GM12878 (cell line): ENCODE measurements at regions not wholly inside any gene's neighbourhood (a gene's known extent, or its start where the extent isn't known, plus 50 kb on each side); places are given as distances from the start of the nearest gene placed in this dataset.

Experiments
- ATAC-seq: fragments of 200-7000 bp; cut with Tn5 transposase; 3 replicates; pipeline ENCODE4 v1.9.1; 2020; ENCODE audit warnings: mild to moderate bottlenecking, moderate library complexity
- BruUV-seq: library from RNA; stranded (reverse); fragments of 400-500 nt; replicated peaks from 2 replicates; lab custom pipeline; 2021; lab: Mats Ljungman, UMichigan
- CTCF ChIA-PET: fragments of 300-600 bp; sonication (Branson Sonifier 250); formaldehyde crosslinking; extraction: SDS; loops from one replicate; lab custom pipeline; 2021; ENCODE audit warnings: inconsistent platforms; lab: Yijun Ruan, JAX
- POLR2A ChIA-PET: fragments of 350-600 bp; formaldehyde crosslinking; extraction: SDS; loops from one replicate; lab custom pipeline; 2021; ENCODE audit warnings: inconsistent platforms; lab: Charles Lee
- RAD21 ChIA-PET: fragments of 300-600 bp; sonication (Branson Sonifier 250); formaldehyde crosslinking; loops from one replicate; lab custom pipeline; 2023; ENCODE audit warnings: antibody characterized with exemption; ENCODE audit not compliant: unreplicated experiment; lab: Charles Lee
- SMC1A ChIA-PET: fragments of 300-600 bp; sonication (Branson Sonifier 250); formaldehyde crosslinking; loops from one replicate; lab custom pipeline; 2023; ENCODE audit not compliant: unreplicated experiment, uncharacterized antibody; lab: Charles Lee
- DNase-seq: peaks from one replicate; pipeline ENCODE4 v3.0.0-alpha.2; 2011; ENCODE audit warnings: low read depth, low spot score
- FAIRE-seq: peaks from 3 replicates; lab custom pipeline; 2011; peaks lifted over from hg19 to GRCh38; lab: Jason Lieb, UNC
- H2AFZ ChIP-seq: 2 replicates; pipeline ENCODE4 v1.6.0; 2011; ENCODE audit warnings: low read depth, low read length, control low read depth; ENCODE audit not compliant: control insufficient read depth
- H3K27ac ChIP-seq: 2 replicates; pipeline ENCODE4 v1.5.1; 2011; ENCODE audit warnings: control low read depth; ENCODE audit not compliant: control insufficient read depth, insufficient read depth
- H3K27me3 ChIP-seq, 2 experiments: replicated peaks in 1 of 2; 2 replicates each; pipeline versions ENCODE4 v1.6.0 to v1.6.1; 2011; ENCODE audit warnings: low read length in 1 of 2; ENCODE audit not compliant: control insufficient read depth in 2 of 2, insufficient read depth in 2 of 2
- H3K36me3 ChIP-seq, 2 experiments: 2 replicates each; pipeline ENCODE4 v1.5.1; 2011; ENCODE audit warnings: low read length in 1 of 2; ENCODE audit not compliant: control insufficient read depth in 2 of 2, insufficient read depth in 2 of 2
- H3K4me1 ChIP-seq: 2 replicates; pipeline ENCODE4 v1.6.1; 2011; ENCODE audit warnings: mild to moderate bottlenecking, low read length, moderate library complexity, mixed read lengths; ENCODE audit not compliant: control insufficient read depth, insufficient read depth
- H3K4me2 ChIP-seq: 2 replicates; pipeline ENCODE4 v1.6.0; 2011; ENCODE audit warnings: control low read depth; ENCODE audit not compliant: control insufficient read depth, insufficient read depth
- H3K4me3 ChIP-seq: fragments of 200-600 bp; sonication (generic); 2 replicates; pipeline ENCODE4 v1.5.1; 2016
- H3K79me2 ChIP-seq: 2 replicates; pipeline ENCODE4 v1.6.0; 2011; ENCODE audit warnings: low read length; ENCODE audit not compliant: control insufficient read depth, insufficient read depth
- H3K9ac ChIP-seq: 2 replicates; pipeline ENCODE4 v1.8.0; 2011; ENCODE audit warnings: low read length, control low read depth, mixed read lengths; ENCODE audit not compliant: control insufficient read depth, insufficient read depth
- H3K9me3 ChIP-seq: replicated peaks from 3 replicates; pipeline ENCODE4 v1.5.1; 2011; ENCODE audit warnings: mild to moderate bottlenecking, low read length; ENCODE audit not compliant: control insufficient read depth, insufficient read depth
- H4K20me1 ChIP-seq: 2 replicates; pipeline ENCODE4 v1.6.0; 2011; ENCODE audit not compliant: control insufficient read depth, insufficient read depth
- BMI1 ChIP-seq: fragments of 450-650 bp; IDR thresholded peaks from 2 replicates; pipeline ENCODE4 v1.6.1; 2016; ENCODE audit warnings: mild to moderate bottlenecking, moderate library complexity, borderline replicate concordance
- CTCF ChIP-seq, 3 experiments: IDR thresholded peaks in 2 of 3; conservative IDR thresholded peaks in 1 of 3; 2 replicates each; pipeline ENCODE4 v1.5.1; 2011; ENCODE audit warnings: low read depth in 3 of 3, low read length in 3 of 3, mild to moderate bottlenecking in 3 of 3, control low read depth in 2 of 3, moderate library complexity in 2 of 3, inconsistent platforms in 1 of 3, mixed read lengths in 1 of 3; ENCODE audit not compliant: control insufficient read depth in 2 of 3, insufficient read depth in 1 of 3; ENCODE audit errors: extremely low read depth in 1 of 3
- EGR1 ChIP-seq, 2 experiments: IDR thresholded peaks; 1 replicate in 1 of 2; 2 replicates in 1 of 2; pipeline ENCODE4 v1.6.1; 2011 to 2012; ENCODE audit warnings: low read depth in 2 of 2, low read length in 2 of 2, borderline replicate concordance in 1 of 2, mild to moderate bottlenecking in 1 of 2, moderate library complexity in 1 of 2
- LARP7 ChIP-seq: fragments of 450-650 bp; IDR thresholded peaks from 2 replicates; pipeline ENCODE4 v1.6.1; 2017; ENCODE audit warnings: mild to moderate bottlenecking
- MAX ChIP-seq: IDR thresholded peaks from 2 replicates; pipeline ENCODE4 v1.6.1; 2012; ENCODE audit warnings: low read depth, low read length, improper control_type of control experiment
- NKRF ChIP-seq: fragments of 450-650 bp; conservative IDR thresholded peaks from 2 replicates; pipeline ENCODE4 v1.6.1; 2017; ENCODE audit warnings: mild to moderate bottlenecking, moderate library complexity
- NRF1 ChIP-seq: conservative IDR thresholded peaks from 2 replicates; pipeline ENCODE4 v1.6.1; 2011; ENCODE audit warnings: mild to moderate bottlenecking, low read depth, low read length, improper control_type of control experiment
- RAD21 ChIP-seq: IDR thresholded peaks from 2 replicates; pipeline ENCODE4 v1.6.1; 2011; ENCODE audit warnings: mild to moderate bottlenecking, low read depth, low read length, moderate library complexity; ENCODE audit not compliant: insufficient read depth
- RAD51 ChIP-seq: fragments of 450-650 bp; IDR thresholded peaks from 2 replicates; pipeline ENCODE4 v1.6.1; 2016; ENCODE audit warnings: moderate library complexity, mild to moderate bottlenecking, inconsistent platforms
- SRF ChIP-seq, 2 experiments: IDR thresholded peaks; 2 replicates each; pipeline ENCODE4 v1.6.1; 2011; ENCODE audit warnings: low read depth in 2 of 2, low read length in 2 of 2, mild to moderate bottlenecking in 1 of 2, moderate library complexity in 1 of 2
- TARDBP ChIP-seq: IDR thresholded peaks from 2 replicates; pipeline ENCODE4 v1.6.1; 2016; ENCODE audit warnings: borderline replicate concordance
- TBL1XR1 ChIP-seq: IDR thresholded peaks from 2 replicates; pipeline ENCODE4 v1.6.1; 2012; ENCODE audit warnings: low read depth, low read length, improper control_type of control experiment
- USF2 ChIP-seq: IDR thresholded peaks from 2 replicates; pipeline ENCODE4 v1.6.1; 2011; ENCODE audit warnings: low read depth, low read length, improper control_type of control experiment, borderline replicate concordance
- WGBS: methylation state at CpG from one replicate; pipeline ENCODE4 v1.1.6; 2016; ENCODE audit warnings: low lambda C conversion rate; ENCODE audit not compliant: insufficient replicate concordance, insufficient coverage; ENCODE audit errors: missing lambda C conversion rate; 5-methylcytosine and 5-hydroxymethylcytosine counted together
- in situ Hi-C: fragments of 300-500 bp; cut with MboI; formaldehyde crosslinking; loops from 9 replicates; pipeline ENCODE4 v1.14.3; 2018; ENCODE audit warnings: mixed read lengths
- intact Hi-C: fragments of 100-400 bp; cut with micrococcal nuclease; formaldehyde crosslinking; loops from one replicate; pipeline ENCODE4 v1.14.2; 2022; ENCODE audit not compliant: unreplicated experiment
- TF ChIP-seq, protein P1 (sequence below): fragments of 450-650 bp; formaldehyde crosslinking; IDR thresholded peaks from 2 replicates; pipeline ENCODE4 v1.4.0; 2022; ENCODE audit warnings: mild to moderate bottlenecking, moderate library complexity

GRCh38 chr2:175688243-175688642, 313.8 kb downstream of the LNPK start (continued):
- TF ChIP-seq CTCF (IDR thresholded peaks at IDR 0.05 in 2 of 3, conservative IDR thresholded peaks at IDR 0.05 in 1 of 3; ENCODE audit: control insufficient read depth in 2 of 3, extremely low read depth in 1 of 3, insufficient read depth in 1 of 3, low read depth in 3 of 3, low read length in 3 of 3) (no peak), RAD21 (no peak)

GRCh38 chr2:175687465-175687864, 314.6 kb downstream of the LNPK start:
- in situ Hi-C loops (loop anchor here (5.0 kb wide), 1 partner anchor 410 kb away; the partner anchor contains the start of gene HOXD12), intact Hi-C loops (loop anchor here (10.0 kb wide), 1 partner anchor 323 kb away; no protein-coding TSS in a partner anchor)
- Histone ChIP-seq H3K36me3 (no peaks in the 10 kb centered on the region), H3K27ac (no peak overlapping the region), H3K4me3 (no peak overlapping the region), H3K9me3 (no peaks in the 10 kb centered on the region), H4K20me1 (no peaks in the 10 kb centered on the region), H2AFZ (no peak overlapping the region), H3K79me2 (no peaks in the 10 kb centered on the region), H3K27me3 (0 out of 4 replicates have a peak, but pooled peaks cover 0 to 2% of the 10 kb centered on the region in 2 experiments), H3K4me1 (no peaks in the 10 kb centered on the region), H3K9ac (no peak overlapping the region), H3K4me2 (no peak overlapping the region)
- 41% methylated on average over 6 of the region's 6 CpGs for WGBS
- DNase-seq (no peak), FAIRE-seq (no peak), ATAC-seq (no peak)
- BruUV-seq = no TSS peak
- RAD21 ChIA-PET = interaction anchor here (1.3 to 4.6 kb wide), 2 partner anchors 398 to 409 kb away, joined by 3 to 50 read pairs; no protein-coding TSS in a partner anchor
- SMC1A ChIA-PET = interaction anchor here (0.6 to 5.0 kb wide), 4 partner anchors 12 to 409 kb away, joined by 3 to 56 read pairs (median 4); no protein-coding TSS in a partner anchor
- POLR2A ChIA-PET = no interaction called here
- CTCF ChIA-PET = interaction anchor here (0.9 to 6.4 kb wide), 5 partner anchors 272 to 409 kb away, joined by 3 to 83 read pairs (median 8); no protein-coding TSS in a partner anchor
- TF ChIP-seq NKRF (no peak), TARDBP (no peak), RAD51 (no peak), NRF1 (no peak), BMI1 (no peak), USF2 (no peak), TBL1XR1 (no peak), SRF (IDR thresholded peaks at IDR 0.05; ENCODE audit: low read depth in 2 of 2, low read length in 2 of 2) (no peak), MAX (no peak), LARP7 (no peak), EGR1 (IDR thresholded peaks at IDR 0.05; ENCODE audit: borderline replicate concordance in 1 of 2, low read depth in 2 of 2, low read length in 2 of 2) (no peak)
- TF ChIP-seq, protein P1, sequence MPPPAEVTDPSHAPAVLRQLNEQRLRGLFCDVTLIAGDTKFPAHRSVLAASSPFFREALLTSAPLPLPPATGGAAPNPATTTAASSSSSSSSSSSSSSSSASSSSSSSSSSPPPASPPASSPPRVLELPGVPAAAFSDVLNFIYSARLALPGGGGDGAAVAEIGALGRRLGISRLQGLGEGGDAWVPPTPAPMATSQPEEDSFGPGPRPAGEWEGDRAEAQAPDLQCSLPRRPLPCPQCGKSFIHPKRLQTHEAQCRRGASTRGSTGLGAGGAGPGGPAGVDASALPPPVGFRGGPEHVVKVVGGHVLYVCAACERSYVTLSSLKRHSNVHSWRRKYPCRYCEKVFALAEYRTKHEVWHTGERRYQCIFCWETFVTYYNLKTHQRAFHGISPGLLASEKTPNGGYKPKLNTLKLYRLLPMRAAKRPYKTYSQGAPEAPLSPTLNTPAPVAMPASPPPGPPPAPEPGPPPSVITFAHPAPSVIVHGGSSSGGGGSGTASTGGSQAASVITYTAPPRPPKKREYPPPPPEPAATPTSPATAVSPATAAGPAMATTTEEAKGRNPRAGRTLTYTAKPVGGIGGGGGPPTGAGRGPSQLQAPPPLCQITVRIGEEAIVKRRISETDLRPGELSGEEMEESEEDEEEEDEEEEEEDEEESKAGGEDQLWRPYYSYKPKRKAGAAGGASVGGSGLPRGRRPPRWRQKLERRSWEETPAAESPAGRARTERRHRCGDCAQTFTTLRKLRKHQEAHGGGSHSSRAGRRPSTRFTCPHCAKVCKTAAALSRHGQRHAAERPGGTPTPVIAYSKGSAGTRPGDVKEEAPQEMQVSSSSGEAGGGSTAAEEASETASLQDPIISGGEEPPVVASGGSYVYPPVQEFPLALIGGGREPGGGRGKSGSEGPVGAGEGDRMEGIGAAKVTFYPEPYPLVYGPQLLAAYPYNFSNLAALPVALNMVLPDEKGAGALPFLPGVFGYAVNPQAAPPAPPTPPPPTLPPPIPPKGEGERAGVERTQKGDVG = no peak
